GM23338 (cell line): ENCODE measurements at regions not wholly inside any gene's neighbourhood (a gene's known extent, or its start where the extent isn't known, plus 50 kb on each side); places are given as distances from the start of the nearest gene placed in this dataset.

Source experiments
- ATAC-seq: fragments of 200-7000 bp; cut with Tn5 transposase; 3 replicates; pipeline ENCODE4 v1.9.1; 2020
- DNase-seq: peaks from one replicate; pipeline ENCODE4 v3.0.0-alpha.2; 2015; ENCODE audit warnings: low spot score
- H2AFZ ChIP-seq: fragments of 200-600 bp; sonication (generic); 2 replicates; pipeline ENCODE4 v1.8.0; 2016; ENCODE audit warnings: antibody characterized with exemption, mild to moderate bottlenecking, moderate library complexity
- H3F3A ChIP-seq: fragments of 200-600 bp; sonication (generic); replicated peaks from 2 replicates; pipeline ENCODE4 v1.8.0; 2017; ENCODE audit warnings: antibody characterized with exemption, mixed run types, low read depth
- H3K27ac ChIP-seq: fragments of 200-600 bp; sonication (generic); 2 replicates; pipeline ENCODE4 v1.6.1; 2016; ENCODE audit warnings: low read depth
- H3K27me3 ChIP-seq: fragments of 200-600 bp; sonication (generic); 2 replicates; pipeline ENCODE4 v1.8.0; 2016; ENCODE audit warnings: mild to moderate bottlenecking, mixed run types, moderate library complexity; ENCODE audit not compliant: insufficient read depth
- H3K36me3 ChIP-seq: fragments of 200-600 bp; sonication (generic); 2 replicates; pipeline ENCODE4 v1.8.0; 2016; ENCODE audit warnings: mild to moderate bottlenecking; ENCODE audit not compliant: insufficient read depth
- H3K4me1 ChIP-seq: fragments of 200-600 bp; sonication (generic); 2 replicates; pipeline ENCODE4 v1.8.0; 2016; ENCODE audit warnings: mild to moderate bottlenecking, moderate library complexity; ENCODE audit not compliant: insufficient read depth
- H3K4me2 ChIP-seq: fragments of 200-600 bp; sonication (generic); 2 replicates; pipeline ENCODE4 v1.7.1; 2017; ENCODE audit warnings: mixed run types
- H3K4me3 ChIP-seq: fragments of 200-600 bp; sonication (generic); 2 replicates; pipeline ENCODE4 v1.6.1; 2016; ENCODE audit warnings: mixed run types
- H3K79me2 ChIP-seq: fragments of 200-600 bp; sonication (generic); replicated peaks from 2 replicates; pipeline ENCODE4 v1.8.0; 2017; ENCODE audit warnings: mild to moderate bottlenecking; ENCODE audit not compliant: insufficient read depth
- H3K9me2 ChIP-seq: fragments of 200-600 bp; sonication (generic); 2 replicates; pipeline ENCODE4 v1.8.0; 2017; ENCODE audit not compliant: insufficient read depth
- H4K20me1 ChIP-seq: fragments of 200-600 bp; sonication (generic); replicated peaks from 2 replicates; pipeline ENCODE4 v1.8.0; 2017; ENCODE audit warnings: mild to moderate bottlenecking; ENCODE audit not compliant: insufficient read depth
- H3K27ac Mint-ChIP-seq: 2 replicates; pipeline ENCODE4 v1.8.0; 2020; ENCODE audit warnings: inconsistent platforms, mild to moderate bottlenecking, moderate library complexity, mixed read lengths
- H3K27me3 Mint-ChIP-seq: 3 replicates; pipeline ENCODE4 v1.8.0; 2022; ENCODE audit warnings: low read depth, mild to moderate bottlenecking, moderate library complexity, mixed read lengths, inconsistent platforms; ENCODE audit not compliant: insufficient read depth, poor library complexity
- H3K36me3 Mint-ChIP-seq: 3 replicates; pipeline ENCODE4 v1.8.0; 2021; ENCODE audit warnings: low read depth, mild to moderate bottlenecking, inconsistent platforms, moderate library complexity, mixed read lengths
- H3K4me1 Mint-ChIP-seq: 3 replicates; pipeline ENCODE4 v1.8.0; 2020; ENCODE audit warnings: mild to moderate bottlenecking, inconsistent platforms, mixed read lengths
- H3K4me3 Mint-ChIP-seq: 3 replicates; pipeline ENCODE4 v1.8.0; 2021; ENCODE audit warnings: moderate library complexity, mild to moderate bottlenecking, inconsistent platforms, mixed read lengths
- H3K9me3 Mint-ChIP-seq: 3 replicates; pipeline ENCODE4 v1.8.0; 2020; ENCODE audit warnings: moderate library complexity, mild to moderate bottlenecking, inconsistent platforms, mixed read lengths
- CREB1 ChIP-seq: fragments of 250-450 bp; sonication (Bioruptor Pico); IDR thresholded peaks from 2 replicates; pipeline ENCODE4 v1.5.0; 2020; ENCODE audit warnings: low read depth, mild to moderate bottlenecking, moderate library complexity
- EZH2 ChIP-seq: fragments of 200-600 bp; sonication (generic); IDR thresholded peaks from one replicate; pipeline ENCODE4 v1.8.0; 2017; ENCODE audit warnings: antibody characterized with exemption, mild to moderate bottlenecking, low read depth; ENCODE audit not compliant: unreplicated experiment
- EZH2phosphoT487 ChIP-seq: fragments of 200-600 bp; sonication (generic); IDR thresholded peaks from one replicate; pipeline ENCODE4 v1.8.1; 2018; ENCODE audit warnings: antibody characterized with exemption; ENCODE audit not compliant: unreplicated experiment
- JUNB ChIP-seq: IDR thresholded peaks from one replicate; pipeline ENCODE4 v1.6.1; 2016; ENCODE audit warnings: antibody characterized with exemption; ENCODE audit not compliant: unreplicated experiment
- STAT1 ChIP-seq: IDR thresholded peaks from one replicate; pipeline ENCODE4 v1.6.1; 2016; ENCODE audit warnings: antibody characterized with exemption; ENCODE audit not compliant: unreplicated experiment
- ZNF331 ChIP-seq: fragments of 250-450 bp; sonication (Bioruptor Pico); IDR thresholded peaks from 2 replicates; pipeline ENCODE4 v1.5.0; 2020; ENCODE audit warnings: low read depth, mild to moderate bottlenecking, moderate library complexity
- TF ChIP-seq, protein P1 (sequence below): IDR thresholded peaks from one replicate; pipeline ENCODE4 v1.6.1; 2018; ENCODE audit warnings: antibody characterized with exemption; ENCODE audit not compliant: unreplicated experiment
- TF ChIP-seq, protein P2 (sequence below), 2 experiments: fragments of 200-600 bp in 1 of 2; sonication (generic) in 1 of 2; conservative IDR thresholded peaks; 2 replicates each; pipeline versions ENCODE4 v1.5.1 to v1.6.1; 2016 to 2017; ENCODE audit warnings: antibody characterized with exemption in 2 of 2, low read depth in 2 of 2, mild to moderate bottlenecking in 2 of 2, moderate library complexity in 1 of 2

- TF ChIP-seq EZH2 (no peak), ZNF331 (CRISPR knock-in tag) (no peak), EZH2phosphoT487 (no peak), JUNB (no peak), CREB1 (CRISPR knock-in tag) (no peak), STAT1 (no peak)
- TF ChIP-seq, protein P1, sequence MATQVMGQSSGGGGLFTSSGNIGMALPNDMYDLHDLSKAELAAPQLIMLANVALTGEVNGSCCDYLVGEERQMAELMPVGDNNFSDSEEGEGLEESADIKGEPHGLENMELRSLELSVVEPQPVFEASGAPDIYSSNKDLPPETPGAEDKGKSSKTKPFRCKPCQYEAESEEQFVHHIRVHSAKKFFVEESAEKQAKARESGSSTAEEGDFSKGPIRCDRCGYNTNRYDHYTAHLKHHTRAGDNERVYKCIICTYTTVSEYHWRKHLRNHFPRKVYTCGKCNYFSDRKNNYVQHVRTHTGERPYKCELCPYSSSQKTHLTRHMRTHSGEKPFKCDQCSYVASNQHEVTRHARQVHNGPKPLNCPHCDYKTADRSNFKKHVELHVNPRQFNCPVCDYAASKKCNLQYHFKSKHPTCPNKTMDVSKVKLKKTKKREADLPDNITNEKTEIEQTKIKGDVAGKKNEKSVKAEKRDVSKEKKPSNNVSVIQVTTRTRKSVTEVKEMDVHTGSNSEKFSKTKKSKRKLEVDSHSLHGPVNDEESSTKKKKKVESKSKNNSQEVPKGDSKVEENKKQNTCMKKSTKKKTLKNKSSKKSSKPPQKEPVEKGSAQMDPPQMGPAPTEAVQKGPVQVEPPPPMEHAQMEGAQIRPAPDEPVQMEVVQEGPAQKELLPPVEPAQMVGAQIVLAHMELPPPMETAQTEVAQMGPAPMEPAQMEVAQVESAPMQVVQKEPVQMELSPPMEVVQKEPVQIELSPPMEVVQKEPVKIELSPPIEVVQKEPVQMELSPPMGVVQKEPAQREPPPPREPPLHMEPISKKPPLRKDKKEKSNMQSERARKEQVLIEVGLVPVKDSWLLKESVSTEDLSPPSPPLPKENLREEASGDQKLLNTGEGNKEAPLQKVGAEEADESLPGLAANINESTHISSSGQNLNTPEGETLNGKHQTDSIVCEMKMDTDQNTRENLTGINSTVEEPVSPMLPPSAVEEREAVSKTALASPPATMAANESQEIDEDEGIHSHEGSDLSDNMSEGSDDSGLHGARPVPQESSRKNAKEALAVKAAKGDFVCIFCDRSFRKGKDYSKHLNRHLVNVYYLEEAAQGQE = no peak
These were observed 81.5 kb upstream of the LRIF1 start (continued) for GRCh38 chr1:111045033-111045722.

- TF ChIP-seq JUNB = no peak
- TF ChIP-seq, protein P2, sequence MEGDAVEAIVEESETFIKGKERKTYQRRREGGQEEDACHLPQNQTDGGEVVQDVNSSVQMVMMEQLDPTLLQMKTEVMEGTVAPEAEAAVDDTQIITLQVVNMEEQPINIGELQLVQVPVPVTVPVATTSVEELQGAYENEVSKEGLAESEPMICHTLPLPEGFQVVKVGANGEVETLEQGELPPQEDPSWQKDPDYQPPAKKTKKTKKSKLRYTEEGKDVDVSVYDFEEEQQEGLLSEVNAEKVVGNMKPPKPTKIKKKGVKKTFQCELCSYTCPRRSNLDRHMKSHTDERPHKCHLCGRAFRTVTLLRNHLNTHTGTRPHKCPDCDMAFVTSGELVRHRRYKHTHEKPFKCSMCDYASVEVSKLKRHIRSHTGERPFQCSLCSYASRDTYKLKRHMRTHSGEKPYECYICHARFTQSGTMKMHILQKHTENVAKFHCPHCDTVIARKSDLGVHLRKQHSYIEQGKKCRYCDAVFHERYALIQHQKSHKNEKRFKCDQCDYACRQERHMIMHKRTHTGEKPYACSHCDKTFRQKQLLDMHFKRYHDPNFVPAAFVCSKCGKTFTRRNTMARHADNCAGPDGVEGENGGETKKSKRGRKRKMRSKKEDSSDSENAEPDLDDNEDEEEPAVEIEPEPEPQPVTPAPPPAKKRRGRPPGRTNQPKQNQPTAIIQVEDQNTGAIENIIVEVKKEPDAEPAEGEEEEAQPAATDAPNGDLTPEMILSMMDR (conservative IDR thresholded peaks at IDR 0.05; ENCODE audit: low read depth in 2 of 2) = peak; percentile 74 to 90
- H3K4me2 ChIP-seq = no peak overlapping the region
- peaks cover 13% of the 10 kb centered on the region; the same call in 2 of the 3 replicates for H3K4me1 Mint-ChIP-seq
- H3K9me2 ChIP-seq = no peaks in the 10 kb centered on the region
- H3K36me3 Mint-ChIP-seq = no peaks in the 10 kb centered on the region
- no peaks in the 10 kb centered on the region for H3K79me2 ChIP-seq
- no peak overlapping the region for H3K27ac Mint-ChIP-seq
- no peaks in the 10 kb centered on the region for H3K36me3 ChIP-seq
- no peaks in the 10 kb centered on the region for H3K27me3 ChIP-seq
- peak; percentile 54; the same call in 2 of the 3 replicates for ATAC-seq
- H3K4me3 Mint-ChIP-seq = no peak overlapping the region
- H4K20me1 ChIP-seq = no peaks in the 10 kb centered on the region
- peaks cover 27% of the 10 kb centered on the region for H3K9me3 Mint-ChIP-seq
- no peaks in the 10 kb centered on the region for H3K27me3 Mint-ChIP-seq
- no peak overlapping the region for H3K27ac ChIP-seq
- no peaks in the 10 kb centered on the region for H3F3A ChIP-seq
- no peaks in the 10 kb centered on the region for H3K4me1 ChIP-seq
- H2AFZ ChIP-seq = no peak overlapping the region
- no peak overlapping the region for H3K4me3 ChIP-seq
- peak; percentile 78 for DNase-seq
These were observed 68.7 kb upstream of the LRIF1 start for GRCh38 chr1:111032295-111032897.
